Dedifferentiated amniotic fluid mesenchymal stem cell (primary cell): ENCODE measurements at regions not wholly inside any gene's neighbourhood (a gene's known extent, or its start where the extent isn't known, plus 50 kb on each side); places are given as distances from the start of the nearest gene placed in this dataset.
"Not testable (repeated sequence)": the region's sequence is repeated elsewhere in the genome, so short reads cannot be mapped to it uniquely, and the experiment has no call there.

Experiments
- DNase-seq: peaks from one replicate; pipeline ENCODE4 v3.0.0-alpha.2; 2016; ENCODE audit errors: extremely low spot score

GRCh38 chr14:97074456-97074855, 277.3 kb downstream of the VRK1 start:
- no peak for DNase-seq

GRCh38 chr14:97074856-97075255, 277.7 kb downstream of the VRK1 start:
- no peak for DNase-seq

GRCh38 chr14:97077253-97077653, 280.1 kb downstream of the VRK1 start:
- no peak for DNase-seq

GRCh38 chr14:97077687-97078086, 280.5 kb downstream of the VRK1 start:
- DNase-seq, result no peak

GRCh38 chr14:97080991-97081390, 283.8 kb downstream of the VRK1 start:
- no peak for DNase-seq

GRCh38 chr14:97095269-97095668, 298.1 kb downstream of the VRK1 start:
- DNase-seq, result no peak

GRCh38 chr14:97097296-97097695, 300.1 kb downstream of the VRK1 start:
- no peak for DNase-seq

- DNase-seq, result no peak
These were observed 303.1 kb downstream of the VRK1 start for GRCh38 chr14:97100306-97100705.

GRCh38 chr14:97101561-97101960, 304.4 kb downstream of the VRK1 start:
- DNase-seq, result no peak

- no peak for DNase-seq
These were observed 306.8 kb downstream of the VRK1 start for GRCh38 chr14:97104029-97104428.

- DNase-seq, result no peak
These were observed 309.0 kb downstream of the VRK1 start for GRCh38 chr14:97106166-97106565.

GRCh38 chr14:97106609-97107008, 309.4 kb downstream of the VRK1 start:
- DNase-seq, result no peak

GRCh38 chr14:97107080-97107479, 309.9 kb downstream of the VRK1 start:
- no peak for DNase-seq

GRCh38 chr14:97107760-97108159, 310.6 kb downstream of the VRK1 start:
- DNase-seq, result no peak

GRCh38 chr14:97109234-97109633, 312.1 kb downstream of the VRK1 start:
- no peak for DNase-seq

GRCh38 chr14:97113339-97113738, 316.2 kb downstream of the VRK1 start:
- DNase-seq, result no peak

GRCh38 chr14:97116546-97116945, 319.4 kb downstream of the VRK1 start:
- no peak for DNase-seq

GRCh38 chr14:97117693-97118092, 320.5 kb downstream of the VRK1 start:
- DNase-seq, result no peak

GRCh38 chr14:97120204-97120603, 323.0 kb downstream of the VRK1 start:
- DNase-seq, result no peak

GRCh38 chr14:97120611-97121031, 323.4 kb downstream of the VRK1 start:
- no peak for DNase-seq

- DNase-seq, result no peak
These were observed 332.5 kb downstream of the VRK1 start for GRCh38 chr14:97129639-97130038.

GRCh38 chr14:97135847-97136246, 338.7 kb downstream of the VRK1 start:
- not testable (repeated sequence) for DNase-seq

GRCh38 chr14:97137705-97138104, 340.5 kb downstream of the VRK1 start:
- no peak for DNase-seq

GRCh38 chr14:97138801-97139200, 341.6 kb downstream of the VRK1 start:
- no peak for DNase-seq

GRCh38 chr14:97143011-97143410, 345.8 kb downstream of the VRK1 start:
- DNase-seq, result no peak
